K562 (cell line): ENCODE measurements at regions not wholly inside any gene's neighbourhood (a gene's known extent, or its start where the extent isn't known, plus 50 kb on each side); places are given as distances from the start of the nearest gene placed in this dataset.
A peak's percentile ranks its signal among the peaks of the same experiment; 100 is the strongest.

Experiments used
- ATAC-seq: fragments of 200-7000 bp; cut with Tn5 transposase; 3 replicates; pipeline ENCODE4 v1.9.1; 2020; ENCODE audit warnings: moderate library complexity
- BruUV-seq: library from RNA; stranded (reverse); fragments of 400-500 nt; replicated peaks from 2 replicates; lab custom pipeline; 2021; lab: Mats Ljungman, UMichigan
- CTCF ChIA-PET: fragments of 300-600 bp; formaldehyde crosslinking; extraction: SDS; loops from one replicate; lab custom pipeline; 2021; ENCODE audit warnings: low intra/inter-chr PET ratio; lab: Yijun Ruan, JAX
- POLR2A ChIA-PET: fragments of 300-600, 350-650 bp; sonication (Branson Sonifier 250); formaldehyde crosslinking; extraction: SDS; loops from one replicate; lab custom pipeline; 2021; ENCODE audit warnings: antibody characterized with exemption, inconsistent platforms; lab: Yijun Ruan, JAX
- DNase-seq, 4 experiments: peaks; one replicate each; pipeline versions ENCODE4 v3.0.0 to v3.0.0-alpha.2; 2011 to 2018; ENCODE audit warnings: low spot score in 3 of 4, mixed read lengths in 3 of 4; ENCODE audit errors: extremely low read depth in 1 of 4
- FAIRE-seq: peaks from 2 replicates; lab custom pipeline; 2011; peaks lifted over from hg19 to GRCh38; lab: Jason Lieb, UNC
- H2AFZ ChIP-seq: 2 replicates; pipeline ENCODE4 v1.6.0; 2011; ENCODE audit warnings: low read depth, low read length, control low read depth, inconsistent platforms
- H3K27ac ChIP-seq: fragments of 200-600 bp; 3 replicates; pipeline ENCODE4 v1.8.0; 2011; ENCODE audit warnings: low read depth, mild to moderate bottlenecking, control low read depth, inconsistent platforms, low read length, moderate library complexity, mixed read lengths; ENCODE audit errors: extremely low read depth
- H3K27me3 ChIP-seq, 2 experiments: fragments of 300-600 bp in 1 of 2; 2 replicates in 1 of 2; 3 replicates in 1 of 2; pipeline versions ENCODE4 v1.6.0 to v1.8.0; 2011; ENCODE audit warnings: inconsistent platforms in 2 of 2, low read length in 2 of 2, mild to moderate bottlenecking in 1 of 2, mixed read lengths in 1 of 2, moderate library complexity in 1 of 2; ENCODE audit not compliant: control insufficient read depth in 2 of 2, insufficient read depth in 2 of 2
- H3K36me3 ChIP-seq: fragments of 300-600 bp; 3 replicates; pipeline ENCODE4 v1.8.0; 2011; ENCODE audit warnings: mild to moderate bottlenecking, low read length, inconsistent platforms; ENCODE audit not compliant: control insufficient read depth, insufficient read depth
- H3K4me1 ChIP-seq, 2 experiments: fragments of 200-600 bp in 1 of 2; replicated peaks in 1 of 2; 2 replicates in 1 of 2; 3 replicates in 1 of 2; pipeline versions ENCODE4 v1.5.1 to v1.8.0; 2011; ENCODE audit warnings: inconsistent platforms in 2 of 2, low read length in 2 of 2, mild to moderate bottlenecking in 1 of 2, mixed read lengths in 1 of 2, moderate library complexity in 1 of 2; ENCODE audit not compliant: control insufficient read depth in 2 of 2, insufficient read depth in 2 of 2
- H3K4me2 ChIP-seq: 2 replicates; pipeline ENCODE4 v1.6.1; 2011; ENCODE audit warnings: low read length, control low read depth, inconsistent platforms, mixed read lengths; ENCODE audit not compliant: insufficient read depth
- H3K4me3 ChIP-seq: fragments of 200-600 bp; sonication (generic), shearing (Covaris generic); 2 replicates; pipeline ENCODE4 v1.5.1; 2016; ENCODE audit warnings: control low read depth, inconsistent platforms
- H3K79me2 ChIP-seq: fragments of 200-600 bp; 3 replicates; pipeline ENCODE4 v1.8.0; 2011; ENCODE audit warnings: low read length, inconsistent platforms; ENCODE audit not compliant: control insufficient read depth, insufficient read depth
- H3K9ac ChIP-seq, 2 experiments: 2 replicates each; pipeline versions ENCODE4 v1.6.0 to v1.6.1; 2011; ENCODE audit warnings: low read depth in 2 of 2, low read length in 2 of 2, control low read depth in 1 of 2, inconsistent platforms in 1 of 2, mild to moderate bottlenecking in 1 of 2, mixed read lengths in 1 of 2; ENCODE audit not compliant: insufficient read depth in 1 of 2
- H3K9me1 ChIP-seq: one replicate; pipeline ENCODE4 v1.6.0; 2011; ENCODE audit warnings: inconsistent platforms, mild to moderate bottlenecking, low read length, moderate library complexity; ENCODE audit not compliant: control insufficient read depth, insufficient read depth
- H3K9me3 ChIP-seq: replicated peaks from 2 replicates; pipeline ENCODE4 v1.5.1; 2011; ENCODE audit warnings: low read depth, low read length, inconsistent platforms; ENCODE audit not compliant: control insufficient read depth, insufficient read depth
- H4K20me1 ChIP-seq: replicated peaks from 2 replicates; pipeline ENCODE4 v1.6.1; 2011; ENCODE audit warnings: low read length, inconsistent platforms, mixed read lengths; ENCODE audit not compliant: control insufficient read depth, insufficient read depth
- CBFA2T2 ChIP-seq: fragments of 450-650 bp; conservative IDR thresholded peaks from 2 replicates; pipeline ENCODE4 v1.6.1; 2017; ENCODE audit warnings: mild to moderate bottlenecking
- CCNT2 ChIP-seq: IDR thresholded peaks from 2 replicates; pipeline ENCODE4 v1.6.1; 2011; ENCODE audit warnings: borderline replicate concordance, low read depth, mild to moderate bottlenecking, moderate library complexity, mixed read lengths, low read length; ENCODE audit not compliant: insufficient read length; ENCODE audit errors: extremely low read depth
- HDAC2 ChIP-seq: fragments of 450-650 bp; IDR thresholded peaks from 2 replicates; pipeline ENCODE4 v1.6.1; 2016; ENCODE audit warnings: mild to moderate bottlenecking
- KLF13 ChIP-seq: fragments of 450-650 bp; IDR thresholded peaks from 2 replicates; pipeline ENCODE4 v1.6.1; 2016; ENCODE audit warnings: missing genetic modification characterization, low read depth, mild to moderate bottlenecking, missing compliant biosample characterization, moderate library complexity, borderline replicate concordance
- POLR3G ChIP-seq: IDR thresholded peaks from 2 replicates; pipeline ENCODE4 v1.6.1; 2011; ENCODE audit not compliant: insufficient read length, insufficient replicate concordance; ENCODE audit errors: extremely low read depth
- POU5F1 ChIP-seq: fragments of 150-350 bp; IDR thresholded peaks from 2 replicates; pipeline ENCODE4 v1.6.1; 2014; ENCODE audit warnings: borderline replicate concordance, low read length, low read depth, mild to moderate bottlenecking; ENCODE audit not compliant: partially characterized antibody
- RFX5 ChIP-seq: IDR thresholded peaks from 2 replicates; pipeline ENCODE4 v1.6.1; 2011; ENCODE audit warnings: low read depth, mild to moderate bottlenecking, improper control_type of control experiment, low read length
- TAF9B ChIP-seq: fragments of 450-650 bp; IDR thresholded peaks from 2 replicates; pipeline ENCODE4 v1.6.1; 2018; ENCODE audit warnings: mild to moderate bottlenecking; ENCODE audit not compliant: partially characterized antibody
- ZNF212 ChIP-seq: fragments of 450-650 bp; formaldehyde crosslinking; IDR thresholded peaks from 2 replicates; pipeline ENCODE4 v1.4.0; 2020; ENCODE audit warnings: mild to moderate bottlenecking
- ZNF57 ChIP-seq: fragments of 450-650 bp; formaldehyde crosslinking; IDR thresholded peaks from 2 replicates; pipeline ENCODE4 v1.4.0; 2020; ENCODE audit warnings: mild to moderate bottlenecking, moderate library complexity
- WGBS: fragments of 100-300 bp; shearing (Covaris generic); methylation state at CpG from one replicate; pipeline ENCODE4 v1.1.6; 2016; ENCODE audit warnings: low coverage, mixed read lengths; ENCODE audit not compliant: insufficient coverage; ENCODE audit errors: missing lambda C conversion rate; 5-methylcytosine and 5-hydroxymethylcytosine counted together
- in situ Hi-C: fragments of 300-500 bp; cut with MboI; formaldehyde crosslinking; loops from 4 replicates; pipeline ENCODE4 v1.15.0; 2018; ENCODE audit warnings: inconsistent platforms, mixed read lengths
- intact Hi-C: fragments of 100-400 bp; cut with micrococcal nuclease; formaldehyde crosslinking; loops from 2 replicates; pipeline ENCODE4 v1.14.2; 2022
- TF ChIP-seq, protein P1 (sequence below): sonication (generic); formaldehyde crosslinking; IDR thresholded peaks from 2 replicates; pipeline ENCODE4 v1.8.1; 2023; ENCODE audit warnings: mild to moderate bottlenecking, missing genetic modification reagents
- TF ChIP-seq, protein P2 (sequence below): fragments of 450-650 bp; formaldehyde crosslinking; conservative IDR thresholded peaks from 2 replicates; pipeline ENCODE4 v1.4.0; 2022; ENCODE audit warnings: mild to moderate bottlenecking, missing genetic modification characterization

DNA sequence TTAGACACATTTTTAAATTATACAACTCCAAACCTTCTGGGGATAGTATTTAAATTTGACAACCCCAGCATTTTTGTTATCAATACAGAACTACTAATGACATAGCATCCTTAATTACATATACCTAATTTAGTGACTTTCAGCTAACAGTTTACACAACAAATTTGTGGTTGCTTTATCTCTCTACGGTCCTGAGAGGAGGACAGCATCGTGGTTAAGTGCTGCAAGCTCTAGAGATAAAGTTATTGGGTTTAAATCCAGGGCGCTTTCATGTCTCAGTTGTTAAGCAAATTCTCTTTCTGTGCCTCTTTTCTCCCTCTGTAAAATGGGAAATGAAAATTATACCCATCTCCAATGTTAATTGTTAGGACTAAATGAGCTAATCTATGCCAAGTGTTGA, 129.3 kb downstream of the METTL4 start (continued):
- TF ChIP-seq CBFA2T2: 0 out of 2 replicates have a peak, but pooled peaks have one; percentile 9

DNA sequence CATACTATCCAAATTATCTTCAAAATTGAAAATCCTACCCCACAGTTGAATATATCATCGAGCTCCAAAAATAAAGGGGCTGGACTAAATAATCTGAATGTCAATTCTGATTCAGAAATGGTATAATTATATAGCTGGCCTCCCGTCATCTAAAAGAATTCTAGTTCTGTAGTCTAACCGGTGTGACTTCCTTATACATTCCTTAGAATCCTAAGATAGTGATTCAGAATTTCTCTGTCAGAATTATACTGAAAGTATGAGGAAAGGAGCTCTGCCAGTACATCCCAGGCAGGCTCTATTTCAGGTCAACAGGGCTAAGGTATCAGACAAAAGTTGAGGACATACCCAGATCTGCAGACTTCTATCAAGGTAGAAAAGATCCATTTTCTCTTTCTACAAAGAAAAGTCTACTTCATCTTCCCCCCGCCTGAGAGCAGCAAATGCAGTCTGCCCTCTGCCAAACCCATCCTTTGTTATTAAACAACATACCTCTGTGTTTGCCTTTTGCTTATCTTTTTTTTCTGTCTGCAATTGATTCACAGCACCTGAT, 128.5 kb downstream of the METTL4 start:
- Histone ChIP-seq H3K9me1 (no peaks in the 10 kb centered on the region), H3K79me2 (no peaks in the 10 kb centered on the region), H3K27me3 (no peaks in the 10 kb centered on the region), H3K9ac (no peak overlapping the region), H2AFZ (no peak overlapping the region), H3K4me1 (no peaks in the 10 kb centered on the region; a peak in 1 of 5 replicates), H3K4me2 (no peak overlapping the region), H3K4me3 (no peak overlapping the region), H4K20me1 (no peaks in the 10 kb centered on the region), H3K9me3 (no peaks in the 10 kb centered on the region), H3K36me3 (no peaks in the 10 kb centered on the region), H3K27ac (no peak overlapping the region)
- ChIA-PET POLR2A (interaction anchor here (1.6 kb wide), 1 partner anchor 10 kb away, joined by 4 read pairs; no protein-coding TSS in a partner anchor), CTCF (no interaction called here)
- no peak for TF ChIP-seq POLR3G
- TF ChIP-seq ZNF212 (CRISPR knock-in tag): no peak
- TF ChIP-seq RFX5: no peak
- no peak for TF ChIP-seq ZNF57 (CRISPR knock-in tag)
- TF ChIP-seq POU5F1: no peak
- no peak for TF ChIP-seq HDAC2
- TF ChIP-seq, protein P1, sequence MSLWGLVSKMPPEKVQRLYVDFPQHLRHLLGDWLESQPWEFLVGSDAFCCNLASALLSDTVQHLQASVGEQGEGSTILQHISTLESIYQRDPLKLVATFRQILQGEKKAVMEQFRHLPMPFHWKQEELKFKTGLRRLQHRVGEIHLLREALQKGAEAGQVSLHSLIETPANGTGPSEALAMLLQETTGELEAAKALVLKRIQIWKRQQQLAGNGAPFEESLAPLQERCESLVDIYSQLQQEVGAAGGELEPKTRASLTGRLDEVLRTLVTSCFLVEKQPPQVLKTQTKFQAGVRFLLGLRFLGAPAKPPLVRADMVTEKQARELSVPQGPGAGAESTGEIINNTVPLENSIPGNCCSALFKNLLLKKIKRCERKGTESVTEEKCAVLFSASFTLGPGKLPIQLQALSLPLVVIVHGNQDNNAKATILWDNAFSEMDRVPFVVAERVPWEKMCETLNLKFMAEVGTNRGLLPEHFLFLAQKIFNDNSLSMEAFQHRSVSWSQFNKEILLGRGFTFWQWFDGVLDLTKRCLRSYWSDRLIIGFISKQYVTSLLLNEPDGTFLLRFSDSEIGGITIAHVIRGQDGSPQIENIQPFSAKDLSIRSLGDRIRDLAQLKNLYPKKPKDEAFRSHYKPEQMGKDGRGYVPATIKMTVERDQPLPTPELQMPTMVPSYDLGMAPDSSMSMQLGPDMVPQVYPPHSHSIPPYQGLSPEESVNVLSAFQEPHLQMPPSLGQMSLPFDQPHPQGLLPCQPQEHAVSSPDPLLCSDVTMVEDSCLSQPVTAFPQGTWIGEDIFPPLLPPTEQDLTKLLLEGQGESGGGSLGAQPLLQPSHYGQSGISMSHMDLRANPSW (CRISPR knock-in tag): no peak
- TF ChIP-seq, protein P2, sequence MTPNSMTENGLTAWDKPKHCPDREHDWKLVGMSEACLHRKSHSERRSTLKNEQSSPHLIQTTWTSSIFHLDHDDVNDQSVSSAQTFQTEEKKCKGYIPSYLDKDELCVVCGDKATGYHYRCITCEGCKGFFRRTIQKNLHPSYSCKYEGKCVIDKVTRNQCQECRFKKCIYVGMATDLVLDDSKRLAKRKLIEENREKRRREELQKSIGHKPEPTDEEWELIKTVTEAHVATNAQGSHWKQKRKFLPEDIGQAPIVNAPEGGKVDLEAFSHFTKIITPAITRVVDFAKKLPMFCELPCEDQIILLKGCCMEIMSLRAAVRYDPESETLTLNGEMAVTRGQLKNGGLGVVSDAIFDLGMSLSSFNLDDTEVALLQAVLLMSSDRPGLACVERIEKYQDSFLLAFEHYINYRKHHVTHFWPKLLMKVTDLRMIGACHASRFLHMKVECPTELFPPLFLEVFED (CRISPR knock-in tag): no peak
- no peak for TF ChIP-seq TAF9B
- no peak for TF ChIP-seq CCNT2
- TF ChIP-seq KLF13: no peak
- ATAC-seq (no peak), DNase-seq (no peak), FAIRE-seq (no peak)
- WGBS: 14% methylated on average over 4 of the region's 4 CpGs
- in situ Hi-C loops (no loop called here), intact Hi-C loops (no loop called here)
- BruUV-seq: no TSS peak
